Gastroesophageal sphincter (tissue), 3 donors: ENCODE measurements at regions not wholly inside any gene's neighbourhood (a gene's known extent, or its start where the extent isn't known, plus 50 kb on each side); places are given as distances from the start of the nearest gene placed in this dataset.

ENCODE experiments used
- CTCF ChIP-seq, 4 experiments: fragments of 200-600 bp in 2 of 4; fragments of 450-650 bp in 2 of 4; sonication (generic) in 1 of 4; IDR thresholded peaks; one replicate each; pipeline ENCODE4 v1.5.1; 2017 to 2019; ENCODE audit warnings: antibody characterized with exemption in 4 of 4, mild to moderate bottlenecking in 2 of 4, moderate library complexity in 2 of 4
- EP300 ChIP-seq: sonication (generic); formaldehyde crosslinking; IDR thresholded peaks from one replicate; pipeline ENCODE4 v1.6.1; 2017; ENCODE audit warnings: antibody characterized with exemption, mild to moderate bottlenecking
- POLR2A ChIP-seq, 2 donors: fragments of 450-650 bp; IDR thresholded peaks; one replicate each; pipeline ENCODE4 v1.6.1; 2017; ENCODE audit warnings: antibody characterized with exemption in 2 of 2, mild to moderate bottlenecking in 2 of 2, moderate library complexity in 1 of 2
- POLR2AphosphoS5 ChIP-seq: sonication (generic); formaldehyde crosslinking; IDR thresholded peaks from one replicate; pipeline ENCODE4 v1.6.1; 2017; ENCODE audit warnings: antibody characterized with exemption

GRCh38 chr2:59936048-59936447 lies 617.4 kb downstream of the BCL11A start:
- TF ChIP-seq CTCF (IDR thresholded peaks at IDR 0.05) (no peak), EP300 (no peak), POLR2AphosphoS5 (no peak), POLR2A (IDR thresholded peaks at IDR 0.05) (no peak)
